Stimulated activated CD8-positive, alpha-beta memory T cell treated with anti-CD3 and anti-CD28 coated beads, Interleukin-15, amount 100 ng/mL, for 48 hours (primary cell): ENCODE measurements at regions not wholly inside any gene's neighbourhood (a gene's known extent, or its start where the extent isn't known, plus 50 kb on each side); places are given as distances from the start of the nearest gene placed in this dataset.
A peak's percentile ranks its signal among the peaks of the same experiment; 100 is the strongest.

Source experiments
- DNase-seq, 2 donors: peaks; one replicate each; pipeline ENCODE4 v3.0.0-alpha.2; 2020; ENCODE audit warnings: low read depth in 2 of 2

DNA sequence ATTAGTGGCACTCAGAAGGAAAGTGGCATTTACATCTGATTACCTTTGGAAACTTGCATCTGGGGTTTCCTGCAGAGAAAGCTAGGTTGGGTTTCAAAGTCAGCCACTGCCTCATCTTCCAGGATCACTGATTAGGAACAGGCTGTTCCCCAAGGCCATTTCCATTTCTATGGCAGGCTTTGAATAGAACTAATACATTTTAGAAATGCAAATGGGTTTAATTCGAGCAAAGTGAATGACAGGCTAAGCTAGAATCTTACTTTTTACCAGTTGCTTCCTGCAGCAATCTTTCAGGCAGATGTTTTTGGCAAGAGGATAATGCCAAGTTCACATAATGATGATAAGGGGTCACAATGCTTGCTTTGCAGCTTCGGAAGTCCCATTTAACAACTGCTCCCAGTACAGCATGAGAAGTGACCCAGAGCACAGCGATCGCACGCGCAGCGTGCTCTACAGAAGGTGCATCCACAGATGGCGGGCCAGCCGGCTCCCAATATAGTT lies 336.7 kb downstream of the LPIN1 start:
- no peak for DNase-seq

- no peak for DNase-seq
Observed at GRCh38 chr2:12083713-12084419, 337.4 kb downstream of the LPIN1 start.

GRCh38 chr2:12087175-12087574 lies 340.7 kb downstream of the LPIN1 start:
- DNase-seq: no peak

DNA sequence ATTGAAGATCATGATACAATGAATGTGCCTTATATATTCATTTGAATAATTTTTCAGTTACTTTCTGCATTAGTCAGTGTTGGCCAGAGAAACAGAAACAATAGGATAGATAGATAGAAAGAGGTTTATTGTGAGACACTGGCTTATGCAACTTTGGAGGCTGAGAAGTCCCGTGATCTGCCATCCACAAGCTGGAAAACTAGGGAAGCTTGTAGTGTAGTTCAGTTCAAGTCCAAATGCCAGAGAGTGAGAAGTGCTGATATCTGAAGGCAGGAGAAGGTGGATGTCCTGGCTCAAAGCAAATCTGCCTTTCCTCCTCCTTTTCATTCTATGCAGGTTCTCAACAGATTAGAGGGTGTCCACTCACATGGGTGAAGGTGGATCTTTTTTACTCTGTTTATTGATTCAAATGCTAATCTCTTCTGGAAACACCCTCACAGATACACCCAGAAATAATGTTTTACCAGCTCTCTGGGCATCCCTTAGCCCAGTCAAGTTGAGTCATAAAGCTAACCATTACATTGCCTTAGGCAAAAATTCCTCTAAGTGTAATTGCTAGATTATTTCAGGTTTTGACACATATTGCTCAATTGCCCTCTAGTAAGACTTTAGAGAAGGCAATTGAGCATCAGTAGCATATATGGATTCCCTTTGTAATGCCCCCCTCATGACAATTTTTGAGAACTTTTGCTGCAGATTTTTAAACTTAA lies 341.4 kb downstream of the LPIN1 start:
- DNase-seq: no peak

DNA sequence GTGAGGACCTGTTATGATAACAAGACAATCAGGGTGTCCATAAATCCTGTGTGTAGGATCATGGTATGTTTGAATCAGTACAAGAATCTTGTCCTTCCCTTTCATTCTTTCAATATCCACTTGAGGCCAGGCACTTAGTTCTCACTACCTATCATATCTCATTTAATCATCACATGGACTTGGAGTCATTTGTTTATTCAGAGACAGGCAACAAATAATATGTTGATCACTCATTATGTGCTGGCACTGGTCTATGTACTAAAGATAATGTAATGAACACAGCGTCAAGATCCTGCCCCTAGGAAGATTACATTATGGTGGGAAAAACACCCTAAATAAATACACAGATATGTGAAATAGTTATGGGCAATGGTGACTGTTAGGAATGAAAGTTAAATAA lies 342.6 kb downstream of the LPIN1 start:
- DNase-seq: no peak

DNA sequence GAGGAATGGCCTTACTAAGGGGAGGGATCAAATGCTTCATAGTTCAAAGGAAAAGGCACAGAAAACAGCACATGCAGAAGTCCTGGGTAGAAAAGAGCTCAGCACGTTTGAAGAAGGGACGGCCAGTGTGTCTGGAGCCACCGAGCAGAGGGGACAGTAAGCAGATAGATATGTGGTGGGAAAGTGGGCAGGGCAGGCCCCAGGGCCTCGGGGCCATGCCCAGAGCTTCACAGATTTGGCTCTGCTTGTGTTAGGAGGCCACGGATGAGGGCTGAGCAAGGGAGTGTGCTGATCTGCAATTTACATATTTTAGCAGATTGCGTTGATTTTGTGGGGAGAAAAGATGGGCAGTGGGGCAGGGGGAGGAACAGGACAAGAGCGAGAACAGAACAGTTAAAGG lies 343.1 kb downstream of the LPIN1 start:
- DNase-seq: no peak

DNA sequence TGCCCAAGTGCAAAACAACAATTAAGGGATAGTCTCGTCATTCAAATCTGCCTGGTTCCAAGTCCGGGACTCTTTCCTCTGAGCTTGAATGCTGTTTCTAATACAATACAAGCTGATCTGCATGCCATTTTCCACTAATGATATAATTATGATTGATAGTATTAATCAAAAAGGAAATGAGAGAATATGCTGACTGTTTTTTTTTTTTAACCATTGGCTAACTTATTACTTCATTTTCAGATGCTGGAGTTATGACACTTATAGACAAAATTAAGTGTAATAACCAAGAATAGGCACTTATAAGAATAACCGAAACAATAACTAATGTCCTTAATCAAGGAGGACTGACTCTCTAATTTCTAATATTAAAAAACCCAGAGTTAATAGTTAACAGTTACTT lies 343.6 kb downstream of the LPIN1 start:
- no peak for DNase-seq

GRCh38 chr2:12090590-12090989 lies 344.2 kb downstream of the LPIN1 start:
- no peak for DNase-seq

- no peak for DNase-seq
Observed at GRCh38 chr2:12091201-12091806, 344.9 kb downstream of the LPIN1 start.

DNA sequence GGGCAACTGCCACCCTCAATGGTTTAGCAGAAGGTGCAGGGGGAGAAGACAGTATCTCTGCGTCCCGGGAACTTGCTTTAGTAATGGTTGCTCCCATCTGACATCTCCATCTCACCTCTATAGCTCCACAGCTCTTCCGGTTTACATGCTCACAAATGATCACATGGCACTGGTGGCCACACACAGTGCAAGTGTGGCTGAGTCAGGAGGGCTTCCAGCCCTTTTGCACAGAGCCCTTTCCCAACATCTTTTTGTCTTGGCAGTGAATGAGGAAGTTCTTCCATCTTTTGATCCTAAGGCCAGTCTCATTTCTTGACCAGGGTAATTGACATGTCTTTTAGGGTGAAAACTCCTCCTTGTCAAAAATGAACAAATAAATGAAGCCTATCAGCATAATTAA lies 347.7 kb downstream of the LPIN1 start:
- no peak for DNase-seq

DNA sequence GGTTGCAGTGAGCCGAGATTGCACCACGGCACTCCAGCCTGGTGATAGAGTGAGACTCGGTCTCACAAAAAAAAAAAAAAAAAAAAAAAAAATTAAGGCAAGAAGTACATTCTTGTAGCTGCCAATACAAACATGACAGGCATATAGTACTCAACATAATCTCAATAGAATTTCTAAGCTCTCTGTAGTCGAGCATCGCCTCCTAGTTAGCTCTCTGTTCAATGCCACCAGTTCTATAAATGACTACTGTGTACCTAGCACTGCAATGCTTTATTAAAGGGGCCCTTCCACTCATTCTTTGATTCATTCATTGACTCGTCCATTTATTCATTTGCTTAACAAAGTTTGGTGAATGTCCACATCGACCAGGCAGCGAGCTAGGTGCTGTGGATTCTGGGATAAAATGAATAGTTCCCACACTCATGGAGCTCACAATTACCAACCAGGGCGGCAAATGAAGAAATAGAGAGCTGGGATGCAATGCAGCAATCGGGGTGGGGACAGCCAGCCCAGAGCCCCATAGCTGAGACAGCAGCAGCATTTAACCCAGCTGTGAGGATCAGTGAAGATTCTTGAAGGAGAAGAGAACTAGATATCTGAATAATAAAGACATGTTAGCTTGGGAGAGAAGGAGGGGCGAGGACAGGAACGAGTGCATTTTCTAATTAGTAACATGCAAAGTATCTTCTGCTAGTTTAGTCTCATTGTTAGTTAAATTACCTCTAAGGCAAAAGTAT lies 349.8 kb downstream of the LPIN1 start:
- DNase-seq: no peak

DNA sequence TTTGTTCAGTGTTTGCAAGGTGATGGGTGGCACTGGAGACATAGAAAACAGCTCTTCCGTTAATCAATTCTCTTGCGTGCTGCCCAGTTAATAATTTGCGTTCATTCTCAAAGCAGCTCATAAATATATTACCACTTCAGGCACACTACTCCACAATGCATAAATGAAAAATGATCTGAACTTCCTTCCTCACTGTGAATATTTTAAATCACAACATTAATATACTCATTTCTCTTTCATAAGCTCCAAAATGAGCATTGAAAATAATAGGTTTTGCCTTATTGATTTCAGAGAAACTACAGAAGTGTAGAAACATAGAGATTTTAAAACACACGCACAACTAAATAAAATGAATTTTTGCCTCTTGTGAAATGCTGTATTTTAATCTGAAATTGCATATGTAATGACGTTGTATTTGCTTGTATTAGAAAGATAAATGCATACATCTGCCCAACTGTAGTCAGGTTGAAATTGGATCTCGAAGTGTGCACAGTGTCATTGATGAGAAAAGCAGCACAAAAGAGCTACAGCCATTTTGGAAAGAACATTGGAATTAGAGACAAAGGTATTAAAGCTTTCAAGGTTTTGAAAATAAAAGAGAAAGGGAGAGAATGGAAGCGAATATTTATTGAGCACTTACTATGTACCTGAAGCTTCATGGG lies 350.5 kb downstream of the LPIN1 start:
- no peak for DNase-seq

DNA sequence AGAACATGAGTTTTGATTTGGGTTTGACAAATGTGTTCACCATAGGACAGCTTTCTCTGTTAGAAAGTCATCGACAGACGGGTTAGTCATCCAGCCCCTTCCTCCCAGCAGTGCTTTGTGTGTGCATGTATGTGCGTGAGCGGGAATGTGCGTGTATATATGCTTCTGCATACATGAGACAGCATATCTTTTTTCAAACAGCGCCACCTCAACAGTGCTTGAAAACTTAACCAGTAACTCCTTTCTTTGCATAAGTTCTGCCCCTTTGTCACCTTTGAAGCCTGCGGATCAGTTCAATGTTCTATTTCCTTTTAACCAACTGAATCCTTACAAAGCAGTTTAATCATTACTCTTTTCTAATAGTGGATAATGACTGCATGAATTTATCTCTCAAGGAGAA lies 351.4 kb downstream of the LPIN1 start:
- DNase-seq: no peak

GRCh38 chr2:12099374-12099773 lies 352.9 kb downstream of the LPIN1 start:
- DNase-seq: no peak

DNA sequence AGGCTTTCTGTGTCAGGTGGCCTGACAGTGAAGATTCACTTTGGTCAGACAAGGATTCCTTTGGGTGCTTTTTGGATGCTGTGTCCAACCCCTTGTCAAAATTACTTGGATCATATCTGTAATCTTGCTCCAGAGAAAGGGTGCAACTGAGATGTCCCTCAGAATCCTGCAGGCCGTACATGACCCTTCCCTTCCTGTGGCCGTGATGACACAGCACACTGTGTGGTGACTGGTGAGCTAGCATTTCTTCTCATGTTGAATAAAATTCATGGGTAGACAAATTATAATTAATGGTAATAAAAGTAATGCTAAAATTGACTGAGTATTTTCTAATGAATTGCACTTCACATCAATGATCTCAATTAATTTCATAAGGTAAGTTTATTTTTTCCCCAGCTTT lies 356.2 kb downstream of the LPIN1 start:
- DNase-seq: no peak

DNA sequence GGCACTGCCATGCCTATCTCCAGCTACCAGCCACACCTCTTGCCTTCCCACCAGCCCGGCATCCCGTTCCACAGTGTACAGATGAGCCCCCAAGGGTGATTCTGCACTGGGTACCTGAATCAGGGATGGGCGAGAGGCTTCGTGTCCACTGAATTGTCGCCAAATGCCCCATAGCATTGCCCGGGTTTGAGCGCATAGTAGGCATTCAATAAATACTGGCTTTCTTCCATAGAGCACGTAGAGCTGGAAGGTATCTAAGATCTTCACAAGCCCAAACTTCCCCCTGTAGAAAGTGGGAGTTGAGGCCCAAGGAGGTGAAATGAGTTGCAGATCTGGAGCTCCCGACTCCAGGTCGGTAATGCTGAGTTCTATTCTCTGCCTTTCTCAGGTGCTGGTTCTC lies 358.7 kb downstream of the LPIN1 start:
- no peak for DNase-seq

DNA sequence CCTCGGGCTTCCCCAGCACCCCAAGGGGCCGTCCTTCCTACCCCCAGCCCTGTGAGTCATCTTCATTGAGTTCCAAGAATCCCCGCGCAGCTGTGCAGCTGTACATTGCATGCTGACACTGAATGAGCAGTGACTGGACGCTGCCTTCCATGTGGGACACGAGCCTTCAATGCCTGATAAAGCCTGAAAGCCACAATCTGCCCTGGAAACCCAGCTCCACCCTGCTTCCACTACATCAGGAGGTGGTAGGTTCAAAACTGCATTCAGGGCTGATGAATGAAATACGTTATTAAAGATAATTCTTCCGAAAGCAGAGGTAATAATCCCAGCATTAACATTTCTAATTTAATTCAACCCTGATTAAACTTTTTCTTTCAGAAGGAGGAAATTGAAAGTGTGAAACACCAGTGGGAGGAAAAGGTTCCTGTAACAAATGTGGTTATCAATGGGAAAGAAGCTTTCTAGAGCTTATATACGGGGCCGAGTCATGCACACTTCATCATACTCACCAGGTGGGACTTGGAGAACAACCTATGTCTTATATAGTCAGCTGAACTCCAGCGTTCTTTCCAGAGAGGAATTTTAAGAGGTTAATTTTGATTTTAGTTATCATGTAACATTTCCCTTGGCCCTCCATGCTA lies 360.1 kb downstream of the LPIN1 start:
- peak; percentile 56 to 57 for DNase-seq

DNA sequence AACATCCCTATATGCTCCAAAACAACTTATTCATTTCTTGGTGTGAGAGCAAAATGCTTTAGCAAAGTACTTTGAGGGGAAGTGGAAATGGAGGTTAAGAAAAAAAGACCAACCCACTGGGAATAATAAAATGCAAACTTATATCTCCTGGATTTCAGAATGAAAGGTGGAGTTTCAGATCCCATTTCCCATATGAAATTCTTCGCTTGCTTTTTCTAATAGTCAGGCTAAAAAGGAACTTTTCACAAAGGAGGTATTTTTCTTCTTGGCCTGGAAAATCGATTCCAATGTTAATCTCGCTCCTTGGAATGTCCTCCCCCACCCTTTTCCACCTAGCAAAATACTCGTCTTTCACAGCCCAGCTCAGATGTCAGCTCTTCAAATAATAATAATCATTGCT lies 360.9 kb downstream of the LPIN1 start:
- no peak for DNase-seq

DNA sequence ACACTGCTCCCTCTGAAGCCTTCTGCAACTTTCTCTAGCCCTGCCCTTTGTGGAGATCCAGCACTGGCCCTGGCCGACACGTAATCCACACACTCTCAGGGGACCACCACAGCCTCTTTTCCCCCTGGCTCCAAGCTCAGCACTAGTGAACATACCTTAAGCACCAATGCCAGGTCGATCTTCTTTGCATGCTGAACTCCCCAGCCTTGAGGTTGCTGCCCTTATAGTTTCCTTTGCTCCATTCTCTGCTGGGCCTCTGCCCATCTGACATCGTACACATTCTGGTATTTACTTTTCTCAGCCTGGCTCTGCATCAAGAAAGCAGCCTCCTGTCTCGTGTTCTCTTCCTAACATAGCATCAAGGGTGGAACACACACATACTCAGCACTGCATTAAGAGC lies 361.5 kb downstream of the LPIN1 start:
- no peak for DNase-seq

DNA sequence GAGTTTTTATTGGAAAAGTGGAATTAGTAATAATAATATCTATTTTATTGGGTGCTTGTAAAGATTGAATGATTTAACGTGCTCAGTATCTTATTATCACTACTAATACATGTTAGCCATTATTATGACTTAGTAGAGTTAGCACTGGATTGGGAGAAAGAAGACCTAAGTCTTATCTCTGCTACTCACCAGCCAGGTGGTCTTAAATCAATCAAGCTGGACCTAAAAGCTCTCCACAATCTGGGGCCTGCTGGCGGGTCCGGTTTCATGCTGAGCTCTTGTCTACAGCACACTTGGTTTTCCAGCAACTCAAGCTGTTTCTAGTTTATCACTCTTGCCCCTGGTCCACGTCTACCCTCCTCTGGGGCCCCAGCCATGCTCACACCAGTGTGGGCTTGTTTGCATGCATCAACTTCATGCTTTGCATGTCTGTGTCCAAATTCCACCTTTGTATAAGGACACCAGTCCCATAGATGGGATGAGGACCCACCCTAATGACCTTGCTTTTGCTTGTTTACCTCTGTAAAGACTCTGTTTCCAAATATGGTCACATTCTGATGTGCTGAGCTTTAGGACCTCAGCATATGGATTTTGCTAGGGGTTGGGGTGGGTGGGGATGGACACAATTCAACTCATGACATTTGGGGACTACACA lies 363.1 kb downstream of the LPIN1 start:
- no peak for DNase-seq

GRCh38 chr2:12110074-12110473 lies 363.6 kb downstream of the LPIN1 start:
- no peak for DNase-seq
